Fibroblast of the aortic adventitia (primary cell): ENCODE measurements at regions not wholly inside any gene's neighbourhood (a gene's known extent, or its start where the extent isn't known, plus 50 kb on each side); places are given as distances from the start of the nearest gene placed in this dataset.

ENCODE experiments used
- DNase-seq: peaks from one replicate; pipeline ENCODE4 v3.0.0-alpha.2; 2010; ENCODE audit warnings: low read depth
- H3K4me3 ChIP-seq: 2 replicates; pipeline ENCODE4 v1.5.1; 2011; ENCODE audit warnings: low read depth, mild to moderate bottlenecking, control low read depth, low read length, moderate library complexity
- CTCF ChIP-seq: IDR thresholded peaks from 2 replicates; pipeline ENCODE4 v1.5.1; 2011; ENCODE audit warnings: mild to moderate bottlenecking, low read length, control low read depth, inconsistent platforms; ENCODE audit not compliant: insufficient read depth

GRCh38 chr6:130296854-130297253 lies 69.0 kb upstream of the TMEM200A start:
- DNase-seq: no peak
- no peak overlapping the region for H3K4me3 ChIP-seq
- no peak for TF ChIP-seq CTCF

- no peak overlapping the region for H3K4me3 ChIP-seq
- peak; percentile 83 for TF ChIP-seq CTCF
- peak; percentile 84 for DNase-seq
Observed at GRCh38 chr6:130293800-130294199, 71.0 kb upstream of the SAMD3 start.

- H3K4me3 ChIP-seq: no peak overlapping the region
- peak; percentile 68 for DNase-seq
- no peak for TF ChIP-seq CTCF
Observed at GRCh38 chr6:130288065-130288464, 65.3 kb upstream of the SAMD3 start.

- no peak overlapping the region for H3K4me3 ChIP-seq
- DNase-seq: peak; percentile 36
- peak; percentile 52 for TF ChIP-seq CTCF
Observed at GRCh38 chr6:130282234-130282995, 59.7 kb upstream of the SAMD3 start.

- no peak for DNase-seq
- no peak overlapping the region for H3K4me3 ChIP-seq
- no peak for TF ChIP-seq CTCF
Observed at GRCh38 chr6:130276507-130276906, 53.8 kb upstream of the SAMD3 start.

- H3K4me3 ChIP-seq: no peak overlapping the region
- TF ChIP-seq CTCF: no peak
- no peak for DNase-seq
Observed at GRCh38 chr6:130274007-130274406, 51.3 kb upstream of the SAMD3 start.
